ENCODE measurements at regions not wholly inside any gene's neighbourhood (a gene's known extent, or its start where the extent isn't known, plus 50 kb on each side); places are given as distances from the start of the nearest gene placed in this dataset.

DNA sequence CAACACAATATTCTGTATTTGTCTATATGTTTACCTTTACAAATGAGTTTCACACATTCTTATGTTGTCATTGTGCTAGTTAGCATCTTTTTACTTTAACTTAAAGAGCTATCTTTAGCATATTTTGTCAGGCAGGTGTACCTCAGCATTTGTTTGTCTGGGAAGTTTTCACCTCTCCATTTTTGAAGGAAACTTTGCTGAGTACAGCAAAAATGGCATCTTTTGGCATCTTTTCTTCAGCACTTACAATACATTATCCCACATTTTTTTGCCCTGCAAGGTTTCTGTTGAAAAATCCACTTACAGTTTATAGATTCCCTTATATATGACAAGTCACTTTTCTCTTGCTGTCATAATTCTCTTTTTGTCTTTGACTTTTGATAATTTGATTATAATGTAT is 171.3 kb upstream of the XIRP2 start:
- TF ChIP-seq, protein P1, sequence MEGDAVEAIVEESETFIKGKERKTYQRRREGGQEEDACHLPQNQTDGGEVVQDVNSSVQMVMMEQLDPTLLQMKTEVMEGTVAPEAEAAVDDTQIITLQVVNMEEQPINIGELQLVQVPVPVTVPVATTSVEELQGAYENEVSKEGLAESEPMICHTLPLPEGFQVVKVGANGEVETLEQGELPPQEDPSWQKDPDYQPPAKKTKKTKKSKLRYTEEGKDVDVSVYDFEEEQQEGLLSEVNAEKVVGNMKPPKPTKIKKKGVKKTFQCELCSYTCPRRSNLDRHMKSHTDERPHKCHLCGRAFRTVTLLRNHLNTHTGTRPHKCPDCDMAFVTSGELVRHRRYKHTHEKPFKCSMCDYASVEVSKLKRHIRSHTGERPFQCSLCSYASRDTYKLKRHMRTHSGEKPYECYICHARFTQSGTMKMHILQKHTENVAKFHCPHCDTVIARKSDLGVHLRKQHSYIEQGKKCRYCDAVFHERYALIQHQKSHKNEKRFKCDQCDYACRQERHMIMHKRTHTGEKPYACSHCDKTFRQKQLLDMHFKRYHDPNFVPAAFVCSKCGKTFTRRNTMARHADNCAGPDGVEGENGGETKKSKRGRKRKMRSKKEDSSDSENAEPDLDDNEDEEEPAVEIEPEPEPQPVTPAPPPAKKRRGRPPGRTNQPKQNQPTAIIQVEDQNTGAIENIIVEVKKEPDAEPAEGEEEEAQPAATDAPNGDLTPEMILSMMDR (conservative IDR thresholded peaks at IDR 0.05; ENCODE audit: low read depth, low read length), result no peak
- TF ChIP-seq EZH2 (IDR thresholded peaks at IDR 0.05; ENCODE audit: borderline replicate concordance, low read depth, low read length, poor library complexity, severe bottlenecking), result no peak
